ENCODE measurements at regions not wholly inside any gene's neighbourhood (a gene's known extent, or its start where the extent isn't known, plus 50 kb on each side); places are given as distances from the start of the nearest gene placed in this dataset.

DNA sequence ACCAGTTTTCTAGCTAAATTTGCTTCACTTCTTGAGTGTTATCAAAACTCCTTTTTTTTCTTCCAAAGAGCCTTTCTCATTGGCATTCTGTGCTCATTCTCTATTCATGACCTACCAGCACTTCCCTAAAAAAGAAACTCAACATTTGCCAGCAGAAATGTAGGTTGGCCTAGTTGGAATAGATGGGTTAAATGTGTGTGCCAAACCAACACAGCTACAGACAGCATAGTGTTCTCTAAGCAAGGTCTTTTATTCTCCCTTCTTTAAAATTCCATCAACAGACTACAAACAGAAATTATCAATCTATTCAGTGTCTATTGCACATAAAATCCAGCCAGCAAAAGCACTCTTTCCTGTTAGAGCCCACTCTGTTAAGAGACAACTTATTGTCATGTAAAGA is 255.8 kb upstream of the PUM3 start:
- Histone ChIP-seq H3K9ac (ENCODE audit: low read length) (no peak overlapping the region), H2AK5ac (ENCODE audit: low read length) (no peak overlapping the region), H4K91ac (ENCODE audit: low read depth, low read length) (no peak overlapping the region), H3K4ac (ENCODE audit: low read depth, low read length) (no peak overlapping the region), H2BK12ac (ENCODE audit: low read length) (no peak overlapping the region), H3K4me3 (ENCODE audit: low read depth, low read length) (no peak overlapping the region), H3K4me1 (ENCODE audit: control insufficient read depth in 1 of 2, insufficient read depth in 2 of 2, low read length in 2 of 2) (no peaks in the 10 kb centered on the region), H4K12ac (ENCODE audit: low read depth, low read length) (no peak overlapping the region), H3K18ac (ENCODE audit: low read length) (no peak overlapping the region), H3K23ac (ENCODE audit: low read length) (no peak overlapping the region), H3K27me3 (ENCODE audit: insufficient read depth, low read length) (no peaks in the 10 kb centered on the region), H3K79me2 (ENCODE audit: control insufficient read depth, insufficient read depth, low read length, poor library complexity) (no peaks in the 10 kb centered on the region), H3K14ac (ENCODE audit: low read length) (no peak overlapping the region), H2BK120ac (ENCODE audit: insufficient read depth, low read length, poor library complexity) (no peak overlapping the region), H2BK5ac (ENCODE audit: low read depth, low read length, poor library complexity) (no peak overlapping the region), H3K27ac (ENCODE audit: low read depth, low read length) (no peak overlapping the region), H3K9me3 (ENCODE audit: insufficient read depth, low read depth, low read length) (no peaks in the 10 kb centered on the region), H3K79me1 (ENCODE audit: low read length) (no peaks in the 10 kb centered on the region), H3K36me3 (ENCODE audit: control insufficient read depth in 1 of 2, insufficient read depth in 2 of 2, low read length in 2 of 2) (no peaks in the 10 kb centered on the region), H3K4me2 (ENCODE audit: low read length) (no peak overlapping the region), H4K8ac (ENCODE audit: low read depth, low read length) (no peak overlapping the region), H2AFZ (ENCODE audit: insufficient read depth, low read length, poor library complexity) (no peak overlapping the region)
- no peak for DNase-seq

DNA sequence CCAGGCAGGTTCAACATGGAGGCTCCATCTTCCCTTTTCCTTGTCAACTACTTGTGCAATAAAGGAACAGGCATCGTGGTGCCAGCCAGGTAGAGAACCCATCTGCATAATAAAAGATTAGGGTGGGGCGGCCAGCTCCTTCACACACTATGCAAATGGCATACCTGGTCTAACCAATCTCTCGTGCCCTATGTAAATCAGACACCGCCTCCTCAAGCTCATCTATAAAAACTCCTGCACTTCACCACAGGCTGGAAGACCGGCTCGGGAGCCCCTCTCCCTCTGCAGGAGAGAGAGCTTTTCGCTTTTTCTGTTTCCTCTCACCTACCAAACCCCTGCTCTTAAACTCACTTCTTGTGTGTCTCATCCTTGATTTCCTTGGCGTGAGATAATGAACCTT is 244.3 kb upstream of the PUM3 start:
- Histone ChIP-seq H3K4me1 (ENCODE audit: control insufficient read depth in 1 of 2, insufficient read depth in 2 of 2, low read length in 2 of 2) (no peaks in the 10 kb centered on the region), H4K12ac (ENCODE audit: low read depth, low read length) (no peak overlapping the region), H3K14ac (ENCODE audit: low read length) (no peak overlapping the region), H2BK120ac (ENCODE audit: insufficient read depth, low read length, poor library complexity) (no peak overlapping the region), H2AK5ac (ENCODE audit: low read length) (no peak overlapping the region), H3K36me3 (ENCODE audit: control insufficient read depth in 1 of 2, insufficient read depth in 2 of 2, low read length in 2 of 2) (no peaks in the 10 kb centered on the region), H3K4ac (ENCODE audit: low read depth, low read length) (no peak overlapping the region), H3K18ac (ENCODE audit: low read length) (no peak overlapping the region), H3K4me3 (ENCODE audit: low read depth, low read length) (no peak overlapping the region), H4K91ac (ENCODE audit: low read depth, low read length) (no peak overlapping the region), H3K9ac (ENCODE audit: low read length) (no peak overlapping the region), H2BK12ac (ENCODE audit: low read length) (no peak overlapping the region), H3K79me1 (ENCODE audit: low read length) (no peaks in the 10 kb centered on the region), H3K9me3 (ENCODE audit: insufficient read depth, low read depth, low read length) (no peaks in the 10 kb centered on the region), H3K23ac (ENCODE audit: low read length) (no peak overlapping the region), H3K27ac (ENCODE audit: low read depth, low read length) (no peak overlapping the region), H4K8ac (ENCODE audit: low read depth, low read length) (no peak overlapping the region), H2AFZ (ENCODE audit: insufficient read depth, low read length, poor library complexity) (no peak overlapping the region), H2BK5ac (ENCODE audit: low read depth, low read length, poor library complexity) (no peak overlapping the region), H3K4me2 (ENCODE audit: low read length) (no peak overlapping the region), H3K27me3 (ENCODE audit: insufficient read depth, low read length) (no peaks in the 10 kb centered on the region), H3K79me2 (ENCODE audit: control insufficient read depth, insufficient read depth, low read length, poor library complexity) (no peaks in the 10 kb centered on the region)
- no CpG with 5 or more reads among the region's 8 CpGs for WGBS (ENCODE audit: extremely low coverage, insufficient coverage, insufficient read length)
- no peak for DNase-seq

DNA sequence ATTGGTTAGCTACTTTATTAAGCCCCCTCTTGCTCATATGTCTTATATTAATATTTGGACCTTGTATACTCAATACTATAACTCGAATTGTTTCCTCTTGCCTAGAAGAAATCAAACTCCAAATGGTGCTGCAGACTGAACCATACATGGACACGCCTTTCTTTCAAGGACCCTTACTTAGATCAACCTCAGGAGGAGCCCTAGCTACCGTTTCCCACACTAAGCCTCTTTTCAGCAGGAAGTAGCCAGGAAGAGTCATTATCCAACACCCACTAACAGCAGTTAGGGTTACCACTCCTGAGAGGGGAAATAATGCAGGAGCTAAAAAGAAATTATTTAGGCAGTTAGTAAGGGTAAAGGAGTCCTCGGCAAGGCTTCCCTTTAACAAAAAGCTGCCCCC is 243.8 kb upstream of the PUM3 start:
- WGBS (ENCODE audit: extremely low coverage, insufficient coverage, insufficient read length) = no CpG with 5 or more reads among the region's 4 CpGs

DNA sequence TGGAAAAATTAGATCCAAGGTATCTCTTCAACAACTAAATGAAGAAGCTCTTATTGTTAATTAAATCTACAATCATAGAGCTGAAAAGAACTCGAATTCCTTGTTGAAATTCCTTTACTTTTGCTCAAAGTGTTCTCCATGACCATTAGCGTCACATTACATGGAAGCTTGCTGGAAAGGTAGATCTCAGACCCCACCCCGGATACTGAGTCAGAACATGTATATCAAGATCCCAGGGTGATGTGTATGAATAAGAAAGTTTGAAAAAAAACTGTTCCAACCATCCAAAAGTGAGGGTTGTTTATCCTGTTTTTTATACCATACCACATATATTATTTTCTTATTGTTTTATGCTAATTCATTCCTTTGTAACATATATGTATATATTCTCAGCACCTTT is 237.1 kb upstream of the PUM3 start:
- WGBS (ENCODE audit: extremely low coverage, insufficient coverage, insufficient read length) = no CpG with 5 or more reads among the region's 3 CpGs
- no peaks in the 10 kb centered on the region for H3K79me2 ChIP-seq (ENCODE audit: control insufficient read depth, insufficient read depth, low read length, poor library complexity)
- H3K27ac ChIP-seq (ENCODE audit: low read depth, low read length) = no peak overlapping the region

More for the DNA sequence above, 243.8 kb upstream of the PUM3 start:
- no peak overlapping the region for H4K12ac ChIP-seq (ENCODE audit: low read depth, low read length)
- no peak overlapping the region for H3K18ac ChIP-seq (ENCODE audit: low read length)
- no peaks in the 10 kb centered on the region for H3K79me1 ChIP-seq (ENCODE audit: low read length)
- H3K4me2 ChIP-seq (ENCODE audit: low read length) = no peak overlapping the region
- H3K4ac ChIP-seq (ENCODE audit: low read depth, low read length) = no peak overlapping the region
- no peak overlapping the region for H3K27ac ChIP-seq (ENCODE audit: low read depth, low read length)
- H3K36me3 ChIP-seq (ENCODE audit: control insufficient read depth in 1 of 2, insufficient read depth in 2 of 2, low read length in 2 of 2) = no peaks in the 10 kb centered on the region
- H3K14ac ChIP-seq (ENCODE audit: low read length) = no peak overlapping the region
- H4K91ac ChIP-seq (ENCODE audit: low read depth, low read length) = no peak overlapping the region
- no peak overlapping the region for H2BK120ac ChIP-seq (ENCODE audit: insufficient read depth, low read length, poor library complexity)
- no peak overlapping the region for H3K4me3 ChIP-seq (ENCODE audit: low read depth, low read length)
- no peaks in the 10 kb centered on the region for H3K9me3 ChIP-seq (ENCODE audit: insufficient read depth, low read depth, low read length)
- no peak overlapping the region for H2BK5ac ChIP-seq (ENCODE audit: low read depth, low read length, poor library complexity)
- no peak overlapping the region for H3K23ac ChIP-seq (ENCODE audit: low read length)
- no peaks in the 10 kb centered on the region for H3K4me1 ChIP-seq (ENCODE audit: control insufficient read depth in 1 of 2, insufficient read depth in 2 of 2, low read length in 2 of 2)
- H3K79me2 ChIP-seq (ENCODE audit: control insufficient read depth, insufficient read depth, low read length, poor library complexity) = no peaks in the 10 kb centered on the region
- H3K9ac ChIP-seq (ENCODE audit: low read length) = no peak overlapping the region
- H2AFZ ChIP-seq (ENCODE audit: insufficient read depth, low read length, poor library complexity) = no peak overlapping the region
- H2BK12ac ChIP-seq (ENCODE audit: low read length) = no peak overlapping the region
- no peak for DNase-seq
- H2AK5ac ChIP-seq (ENCODE audit: low read length) = no peak overlapping the region
- no peaks in the 10 kb centered on the region for H3K27me3 ChIP-seq (ENCODE audit: insufficient read depth, low read length)
- no peak overlapping the region for H4K8ac ChIP-seq (ENCODE audit: low read depth, low read length)

More for the DNA sequence above, 237.1 kb upstream of the PUM3 start:
- Histone ChIP-seq H3K4me2 (ENCODE audit: low read length) (no peak overlapping the region), H2BK120ac (ENCODE audit: insufficient read depth, low read length, poor library complexity) (no peak overlapping the region), H3K18ac (ENCODE audit: low read length) (no peak overlapping the region), H3K9ac (ENCODE audit: low read length) (no peak overlapping the region), H3K4me1 (ENCODE audit: control insufficient read depth in 1 of 2, insufficient read depth in 2 of 2, low read length in 2 of 2) (no peaks in the 10 kb centered on the region), H2BK5ac (ENCODE audit: low read depth, low read length, poor library complexity) (no peak overlapping the region), H2AK5ac (ENCODE audit: low read length) (no peak overlapping the region), H3K4me3 (ENCODE audit: low read depth, low read length) (no peak overlapping the region), H3K23ac (ENCODE audit: low read length) (no peak overlapping the region), H3K27me3 (ENCODE audit: insufficient read depth, low read length) (no peaks in the 10 kb centered on the region), H3K9me3 (ENCODE audit: insufficient read depth, low read depth, low read length) (no peaks in the 10 kb centered on the region), H3K4ac (ENCODE audit: low read depth, low read length) (no peak overlapping the region), H4K12ac (ENCODE audit: low read depth, low read length) (no peak overlapping the region), H3K14ac (ENCODE audit: low read length) (no peak overlapping the region), H2BK12ac (ENCODE audit: low read length) (no peak overlapping the region), H4K8ac (ENCODE audit: low read depth, low read length) (no peak overlapping the region), H3K79me1 (ENCODE audit: low read length) (no peaks in the 10 kb centered on the region), H4K91ac (ENCODE audit: low read depth, low read length) (no peak overlapping the region), H3K36me3 (ENCODE audit: control insufficient read depth in 1 of 2, insufficient read depth in 2 of 2, low read length in 2 of 2) (no peaks in the 10 kb centered on the region), H2AFZ (ENCODE audit: insufficient read depth, low read length, poor library complexity) (no peak overlapping the region)
- DNase-seq = no peak

All from trophoblast cell (in vitro differentiated cells and primary cell).